ENCODE measurements at regions not wholly inside any gene's neighbourhood (a gene's known extent, or its start where the extent isn't known, plus 50 kb on each side); places are given as distances from the start of the nearest gene placed in this dataset.

GRCh38 chr15:29900237-29901189 lies 78.2 kb upstream of the TJP1 start (continued):
- no peak for TF ChIP-seq FOXK1 (CRISPR knock-in tag; IDR thresholded peaks at IDR 0.05)
- no peak for TF ChIP-seq OVOL2 (CRISPR knock-in tag; IDR thresholded peaks at IDR 0.05; ENCODE audit: borderline replicate concordance)
- TF ChIP-seq ZNF532 (CRISPR knock-in tag; IDR thresholded peaks at IDR 0.05; ENCODE audit: borderline replicate concordance): no peak
- no peak for TF ChIP-seq CREM (CRISPR knock-in tag; IDR thresholded peaks at IDR 0.05)
- no peak for TF ChIP-seq ZNF416 (CRISPR knock-in tag; IDR thresholded peaks at IDR 0.05)
- TF ChIP-seq CREB1 (CRISPR knock-in tag; IDR thresholded peaks at IDR 0.05): no peak

GRCh38 chr15:29896062-29896461 lies 73.8 kb upstream of the TJP1 start:
- POLR2A ChIA-PET: no interaction called here
- no peak for ATAC-seq
- H3K4me3 Mint-ChIP-seq: no peak overlapping the region
- CTCF ChIA-PET: no interaction called here
- H3K4me1 Mint-ChIP-seq: peaks cover 4% of the 10 kb centered on the region
- peaks cover 5% of the 10 kb centered on the region for H3K27me3 Mint-ChIP-seq (ENCODE audit: low read depth)
- TF ChIP-seq PRDM15 (CRISPR knock-in tag; IDR thresholded peaks at IDR 0.05): no peak
- TF ChIP-seq E2F1 (CRISPR knock-in tag; IDR thresholded peaks at IDR 0.05): no peak
- TF ChIP-seq OVOL2 (CRISPR knock-in tag; IDR thresholded peaks at IDR 0.05; ENCODE audit: borderline replicate concordance): no peak
- TF ChIP-seq NFE2L1 (CRISPR knock-in tag; IDR thresholded peaks at IDR 0.05): no peak
- TF ChIP-seq ELF4 (CRISPR knock-in tag; IDR thresholded peaks at IDR 0.05; ENCODE audit: low read depth): no peak
- no peak for TF ChIP-seq ZNF425 (CRISPR knock-in tag; conservative IDR thresholded peaks at IDR 0.05)
- H3K9me3 Mint-ChIP-seq: peaks cover 53% of the 10 kb centered on the region
- no peak for DNase-seq (ENCODE audit: low spot score)
- H3K27ac Mint-ChIP-seq: no peak overlapping the region
- peaks cover 44% of the 10 kb centered on the region for H3K36me3 Mint-ChIP-seq

Data from WTC11 (cell line).